ENCODE measurements at regions not wholly inside any gene's neighbourhood (a gene's known extent, or its start where the extent isn't known, plus 50 kb on each side); places are given as distances from the start of the nearest gene placed in this dataset.
"Not testable (repeated sequence)": the region's sequence is repeated elsewhere in the genome, so short reads cannot be mapped to it uniquely, and the experiment has no call there.

DNA sequence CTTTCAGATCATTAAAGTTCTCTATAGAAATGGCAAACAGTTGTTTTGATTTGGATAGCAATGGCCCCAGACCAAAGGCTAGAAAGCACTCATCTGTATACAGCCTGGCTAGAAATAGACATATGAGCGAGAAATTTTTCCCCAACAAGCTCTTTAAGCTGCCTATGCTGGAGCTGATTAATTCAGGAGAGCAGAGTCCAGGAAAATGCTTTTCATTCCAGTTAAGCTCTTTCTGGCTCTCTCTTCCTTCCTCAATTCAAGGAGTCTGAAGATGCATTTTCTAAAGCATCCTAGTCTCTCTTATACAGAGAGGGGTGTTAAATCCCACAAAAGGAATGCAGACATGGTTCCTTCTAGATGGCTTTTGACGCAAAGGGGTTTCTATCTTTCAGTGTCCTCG is 141.7 kb upstream of the RAI2 start:
- DNase-seq: no peak

DNA sequence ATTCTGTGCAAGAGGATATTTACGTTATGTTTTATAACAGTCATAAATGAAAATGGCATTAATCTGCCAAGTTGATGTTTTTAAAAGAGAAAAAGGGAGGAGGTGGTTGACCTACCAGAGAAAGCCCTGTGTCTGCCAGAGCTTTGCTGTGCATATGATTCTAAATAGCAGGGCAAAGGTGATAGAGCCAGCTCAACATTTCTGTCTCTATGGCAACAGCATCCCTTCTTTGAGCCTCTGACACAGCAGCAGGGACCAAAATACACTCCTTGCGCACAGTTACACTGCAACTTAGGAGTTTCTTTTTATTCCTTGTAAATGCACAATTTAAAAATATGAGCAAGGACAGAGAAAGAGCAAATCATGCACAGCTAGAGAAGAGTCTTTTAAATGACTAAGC is 133.3 kb upstream of the RAI2 start:
- DNase-seq: no peak

DNA sequence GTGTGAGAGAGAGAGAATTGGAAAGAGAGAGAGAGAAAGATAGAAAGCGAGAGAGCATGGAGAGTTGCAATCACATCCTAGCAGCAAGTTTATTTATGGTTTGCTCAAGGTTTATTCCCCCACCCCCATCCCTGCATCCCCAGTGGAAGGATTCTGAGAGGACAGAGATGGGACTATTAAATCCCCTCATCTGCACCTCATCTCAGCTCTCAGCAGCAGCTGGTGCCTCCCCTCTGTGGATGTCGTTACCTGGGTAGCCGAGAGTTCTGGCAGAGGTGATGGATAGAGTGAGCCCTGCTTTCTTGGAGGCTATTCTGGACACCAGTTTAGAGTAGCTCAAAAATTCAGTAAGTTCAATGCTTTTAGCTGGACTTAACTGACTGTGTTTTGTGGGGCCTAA is 132.0 kb upstream of the RAI2 start:
- DNase-seq: no peak

DNA sequence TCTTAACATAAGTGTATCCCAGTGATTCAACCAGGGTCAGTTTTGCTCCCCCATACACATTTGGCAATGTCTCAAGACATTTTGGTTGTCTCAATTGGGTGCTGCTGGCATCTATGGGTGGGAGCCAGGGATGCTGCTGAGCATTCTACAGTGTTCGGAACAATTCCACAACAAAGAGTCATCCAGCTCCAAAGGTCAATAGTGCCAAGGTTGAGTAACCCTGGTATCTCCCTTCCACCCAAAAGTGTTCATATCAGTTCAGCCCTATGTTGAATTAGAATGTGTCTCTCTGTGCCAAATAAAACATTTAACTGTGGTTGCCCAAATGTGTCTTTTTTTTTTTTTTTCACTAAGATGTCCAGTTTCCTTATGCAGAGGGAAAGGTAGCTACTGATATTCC is 129.4 kb upstream of the RAI2 start:
- DNase-seq: peak; percentile 0

DNA sequence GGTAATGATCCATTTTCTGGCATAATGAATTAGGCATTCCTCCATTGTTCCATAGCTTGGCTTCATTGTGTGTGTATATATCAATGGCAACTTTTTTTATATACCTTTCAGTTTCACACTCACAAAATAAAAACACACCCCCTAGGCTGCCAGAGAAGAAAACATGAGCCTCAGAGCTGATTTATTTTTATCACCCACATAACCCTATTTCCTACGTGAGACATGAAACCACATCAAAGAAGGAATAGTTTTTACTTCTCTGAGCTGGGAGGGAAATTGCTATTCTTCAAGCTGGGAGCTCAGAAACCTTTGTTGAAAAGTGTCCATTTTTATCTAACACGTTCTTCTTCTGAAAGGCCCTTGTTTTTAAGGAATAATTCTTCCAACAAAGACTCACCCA is 126.7 kb upstream of the RAI2 start:
- DNase-seq: no peak

DNA sequence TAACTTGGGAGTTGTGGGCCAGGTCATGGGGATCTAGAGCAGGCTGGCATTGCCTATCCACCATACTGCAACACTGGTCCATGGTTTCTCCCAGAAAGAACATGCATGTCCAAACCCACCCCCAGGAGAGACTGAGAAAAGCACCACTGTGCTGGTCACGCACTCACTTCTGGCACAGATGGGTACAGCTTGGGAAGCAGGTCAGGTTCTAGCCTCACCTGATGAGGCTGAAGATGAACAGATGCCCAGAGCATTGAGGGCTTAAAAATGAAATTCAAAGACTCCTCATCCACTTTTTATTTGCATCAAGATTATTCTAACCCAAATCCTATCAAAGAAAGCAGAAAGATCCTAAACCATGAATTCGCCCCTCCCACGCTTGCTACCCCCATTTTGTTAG is 125.9 kb upstream of the RAI2 start:
- no peak for DNase-seq

DNA sequence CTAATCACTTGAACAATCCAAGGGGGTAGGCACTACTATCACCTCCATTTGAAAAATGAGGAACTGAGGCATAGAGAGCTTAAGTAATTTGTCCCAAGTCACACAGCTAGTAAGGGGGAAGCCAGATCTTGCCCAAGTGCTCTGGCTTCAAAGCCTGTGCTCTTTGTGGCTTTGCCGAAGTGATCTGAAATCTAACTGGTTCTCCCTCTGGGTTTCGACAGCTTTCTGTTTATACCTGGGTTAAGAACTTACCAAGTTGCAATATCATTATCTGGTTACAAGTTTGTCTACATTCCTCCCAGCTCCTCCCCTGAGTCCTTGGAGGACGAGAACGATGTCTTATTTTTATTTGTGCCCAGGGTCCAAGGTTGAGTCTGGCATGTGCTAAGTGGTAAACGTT is 125.3 kb upstream of the RAI2 start:
- no peak for DNase-seq

DNA sequence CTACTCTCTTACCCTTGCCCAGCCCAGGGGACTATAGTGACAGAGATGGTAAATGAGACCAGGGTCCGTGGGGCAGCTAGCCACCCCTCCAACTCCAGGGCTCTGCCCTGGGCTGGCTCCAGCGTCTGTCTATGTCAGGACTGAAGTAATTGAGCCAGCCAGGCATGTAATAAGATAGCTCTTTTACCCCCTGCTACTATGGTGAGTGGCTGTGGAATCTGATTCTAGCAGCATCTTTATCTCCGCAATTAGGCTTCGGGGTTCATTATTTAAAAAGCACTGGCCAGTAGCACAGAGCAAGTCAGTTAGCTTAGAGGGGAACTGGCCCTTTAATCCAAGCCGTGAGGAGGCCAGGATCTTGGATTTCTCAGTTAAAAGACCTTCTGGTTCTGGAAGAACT is 123.3 kb upstream of the RAI2 start:
- DNase-seq: no peak

DNA sequence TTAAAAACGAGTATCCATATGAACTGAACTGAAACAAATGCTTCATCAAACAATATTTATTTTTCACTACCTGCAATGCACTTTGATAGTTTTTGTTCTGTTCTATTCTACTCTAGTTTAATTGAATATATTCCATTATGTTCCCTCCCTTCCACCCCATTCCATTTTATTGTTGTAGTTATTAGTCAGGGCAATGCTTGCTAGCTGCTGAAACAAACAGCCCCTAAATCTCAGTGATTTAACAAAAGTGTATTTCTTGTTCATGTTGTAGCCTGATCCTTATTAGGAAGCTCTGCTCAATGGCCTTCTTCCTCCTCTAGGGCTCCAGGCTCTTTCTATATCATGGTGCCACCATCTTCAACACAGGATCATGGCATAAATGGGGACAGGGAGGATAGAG is 122.3 kb upstream of the RAI2 start:
- no peak for DNase-seq

DNA sequence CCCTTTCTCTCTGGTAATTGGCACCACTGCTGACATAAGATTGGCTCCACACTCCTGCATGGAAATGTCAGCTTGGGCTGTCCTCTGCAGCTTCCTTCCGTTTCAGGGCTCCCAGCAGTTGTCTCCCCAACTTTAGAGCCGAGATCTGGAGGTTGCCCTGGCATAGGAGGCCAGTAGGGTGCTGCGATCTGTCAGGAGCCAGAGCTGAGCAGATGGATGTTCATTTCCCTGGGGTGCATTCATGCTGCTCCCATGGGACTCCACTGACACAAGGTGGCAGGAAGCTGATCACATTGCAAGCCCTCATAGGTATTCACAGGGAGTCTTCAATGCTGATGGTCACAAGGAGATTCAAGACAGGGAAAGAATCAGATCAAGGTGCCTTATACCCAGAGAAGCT is 116.6 kb upstream of the RAI2 start:
- DNase-seq: no peak

DNA sequence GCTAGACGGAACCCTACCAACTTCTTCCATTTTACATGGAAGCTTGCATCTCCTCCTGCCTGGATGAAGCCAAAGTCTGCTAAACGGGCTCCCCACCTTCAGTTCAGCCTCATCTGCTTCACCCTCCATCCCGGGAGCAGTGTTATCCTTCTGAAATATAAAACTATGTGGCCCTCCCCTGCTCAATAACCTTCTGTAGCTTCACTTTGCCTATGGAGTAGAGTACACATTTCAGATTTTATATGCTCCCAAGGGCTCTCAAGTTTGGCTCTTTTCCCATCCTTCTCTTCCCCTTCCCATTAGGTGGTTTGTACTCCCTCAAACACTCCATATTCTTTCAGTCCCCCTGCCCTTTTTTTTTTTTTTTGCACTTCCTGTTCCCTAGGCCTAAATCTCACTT is 115.9 kb upstream of the RAI2 start:
- DNase-seq: no peak

DNA sequence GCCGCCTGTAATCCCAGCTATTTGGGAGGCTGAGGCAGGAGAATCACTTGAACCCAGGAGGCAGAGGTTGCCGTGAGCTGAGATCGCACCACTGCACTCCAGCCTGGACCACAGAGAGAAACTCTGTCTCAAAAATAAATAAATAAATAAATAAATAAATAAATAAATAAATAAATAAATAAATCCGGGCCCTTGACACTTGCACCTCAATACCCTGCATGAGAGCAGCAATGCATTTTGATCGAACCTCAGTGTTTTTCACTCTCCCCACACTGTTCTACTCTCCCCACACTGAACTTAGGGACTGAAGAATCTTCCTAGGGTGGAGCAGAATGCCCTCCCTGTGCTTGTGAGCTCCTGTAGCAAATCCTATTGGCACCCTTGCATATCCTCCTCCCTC is 114.3 kb upstream of the RAI2 start:
- DNase-seq: not testable (repeated sequence)

DNA sequence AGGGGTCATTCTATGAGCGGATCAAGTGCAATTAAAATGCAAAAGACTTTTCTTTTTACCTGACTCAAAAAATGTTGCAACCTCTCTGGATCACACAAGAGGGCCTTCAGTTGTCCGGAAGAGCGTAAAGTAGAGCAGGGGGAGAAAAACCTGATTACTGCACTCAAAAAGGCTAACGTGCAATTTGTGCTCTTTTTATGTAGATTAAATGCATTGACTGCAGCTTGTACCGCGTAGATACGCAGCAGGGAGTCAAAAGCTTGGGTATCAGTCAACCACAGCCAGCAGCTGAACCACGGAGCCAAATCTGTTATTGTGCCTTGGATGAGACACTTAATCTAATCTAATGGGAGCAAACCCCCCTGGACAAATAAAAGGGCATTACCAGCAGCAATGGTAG is 107.3 kb upstream of the RAI2 start:
- DNase-seq: no peak

DNA sequence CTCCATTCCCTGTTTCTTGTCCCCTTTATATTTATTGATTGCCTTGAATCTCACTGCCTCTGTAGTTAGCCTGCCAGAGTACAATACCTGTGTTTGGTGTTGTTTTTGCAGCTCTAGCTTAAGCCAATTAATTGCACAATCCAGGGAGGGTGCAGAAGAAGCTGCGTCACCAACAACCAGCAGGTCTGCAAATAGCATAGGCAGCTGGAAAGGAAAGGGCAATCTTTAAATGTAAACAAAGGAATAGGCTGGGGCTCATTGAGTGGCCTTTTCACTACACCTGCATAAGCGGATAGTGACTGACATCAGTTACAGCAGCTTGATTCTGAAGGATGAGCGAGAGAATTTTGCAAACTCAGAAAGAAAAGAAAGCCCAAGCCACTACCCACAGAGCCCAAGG is 106.8 kb upstream of the RAI2 start:
- no peak for DNase-seq

DNA sequence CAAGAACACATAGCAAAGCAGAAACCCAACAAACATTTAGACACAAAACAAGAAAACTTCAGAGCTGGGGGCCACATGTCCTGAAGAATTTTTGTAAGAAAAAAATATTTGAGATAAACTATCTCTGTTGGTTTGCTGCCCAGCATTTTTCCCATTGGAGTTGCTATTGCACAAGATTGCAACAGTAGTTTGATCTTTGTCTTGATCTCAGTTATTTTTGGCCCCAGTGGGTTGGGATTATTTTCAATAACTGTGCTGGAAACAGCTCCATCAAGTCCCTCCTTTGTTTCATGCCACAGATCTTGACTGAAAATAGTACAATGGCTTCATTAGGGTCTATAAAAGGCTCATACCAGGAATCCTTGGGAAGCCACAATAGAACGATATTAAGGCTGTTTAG is 103.8 kb upstream of the RAI2 start:
- no peak for DNase-seq

DNA sequence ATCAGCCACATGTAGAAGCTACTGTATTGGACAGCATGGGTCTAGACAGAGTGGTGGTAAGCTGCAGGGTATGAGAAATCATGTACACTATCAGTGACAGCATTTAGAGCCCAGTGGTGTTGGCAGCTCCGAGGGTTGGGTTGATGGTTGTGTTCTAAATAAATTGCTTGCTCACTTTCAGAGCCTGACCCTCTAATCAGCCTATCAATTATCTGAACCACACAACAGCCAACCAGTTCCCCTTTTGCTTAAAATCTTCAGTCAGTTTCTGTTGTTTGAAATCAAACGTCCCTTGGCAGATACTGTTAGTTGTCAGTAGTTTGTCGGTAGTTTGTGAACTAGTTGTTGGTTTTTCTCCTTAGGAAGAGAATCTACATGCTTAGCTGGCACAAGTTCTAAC is 99.8 kb upstream of the RAI2 start:
- DNase-seq: no peak

DNA sequence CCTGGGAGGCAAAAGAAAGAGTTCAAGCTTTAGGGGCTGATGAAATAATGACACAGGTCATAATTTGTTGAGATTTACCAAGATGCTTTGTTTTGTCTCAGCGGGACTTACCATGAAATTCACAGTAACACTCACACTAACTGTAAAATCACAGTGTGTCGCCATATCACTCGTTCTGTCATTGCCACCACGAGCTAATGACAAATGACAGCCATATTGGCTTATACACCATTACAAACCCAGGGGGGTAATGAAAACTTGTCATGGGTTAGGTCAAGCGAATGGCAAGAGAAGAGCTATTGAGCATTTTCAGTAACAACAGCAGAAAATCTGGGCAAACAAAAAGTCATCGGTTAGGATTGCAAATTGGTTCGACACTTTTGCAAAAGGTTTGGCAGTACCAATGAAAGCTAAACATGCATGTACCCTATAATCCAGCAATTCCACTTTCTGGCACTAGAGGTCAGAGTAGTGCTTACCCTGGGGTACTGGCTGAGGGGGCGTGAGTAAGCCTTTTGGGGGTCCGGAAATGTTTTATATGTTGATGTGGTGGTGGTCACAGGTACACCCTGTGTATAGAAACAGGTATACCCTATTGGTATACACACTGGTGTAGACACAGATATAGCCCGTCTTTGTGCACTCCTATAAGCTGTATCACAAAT is 83.9 kb upstream of the RAI2 start:
- peak; percentile 2 for DNase-seq

DNA sequence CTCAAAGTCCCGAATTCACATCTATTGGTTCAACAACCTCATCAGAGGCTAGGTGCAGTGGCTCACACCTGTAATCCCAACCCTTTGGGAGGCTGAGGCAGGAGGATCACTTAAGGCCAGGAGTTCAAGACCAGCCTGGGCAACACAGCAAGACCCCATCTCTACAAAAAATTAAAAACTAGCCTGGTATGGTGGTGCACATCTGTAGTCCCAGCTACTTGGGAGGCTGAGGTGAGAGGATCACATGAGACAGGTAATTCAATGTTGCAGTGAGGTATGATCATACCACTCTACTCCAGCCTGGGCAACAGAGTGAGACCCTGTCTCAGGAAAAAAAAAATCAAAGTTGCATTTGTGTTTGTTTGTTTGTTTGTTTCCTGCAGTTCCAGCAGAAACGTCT is 80.1 kb upstream of the RAI2 start:
- not testable (repeated sequence) for DNase-seq

DNA sequence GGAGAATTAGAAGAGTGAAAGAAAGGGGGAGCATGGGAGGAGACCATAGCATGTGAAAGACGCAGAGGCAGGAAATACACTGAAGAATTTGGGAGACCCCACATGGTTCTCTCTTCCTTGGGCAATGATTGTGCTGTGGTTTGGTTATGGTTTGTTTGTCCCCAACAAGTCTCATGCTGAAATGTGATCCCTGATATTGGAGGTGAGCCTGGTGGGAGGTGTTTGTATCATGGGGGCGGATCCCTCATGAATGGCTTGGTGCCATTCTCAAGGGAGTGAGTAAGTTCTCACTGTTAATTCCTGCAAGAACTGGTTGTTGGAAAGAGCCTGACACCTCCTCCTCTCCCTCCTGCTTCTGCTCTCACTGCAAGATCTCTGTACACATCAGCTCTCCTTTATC is 78.6 kb upstream of the RAI2 start:
- DNase-seq: no peak

DNA sequence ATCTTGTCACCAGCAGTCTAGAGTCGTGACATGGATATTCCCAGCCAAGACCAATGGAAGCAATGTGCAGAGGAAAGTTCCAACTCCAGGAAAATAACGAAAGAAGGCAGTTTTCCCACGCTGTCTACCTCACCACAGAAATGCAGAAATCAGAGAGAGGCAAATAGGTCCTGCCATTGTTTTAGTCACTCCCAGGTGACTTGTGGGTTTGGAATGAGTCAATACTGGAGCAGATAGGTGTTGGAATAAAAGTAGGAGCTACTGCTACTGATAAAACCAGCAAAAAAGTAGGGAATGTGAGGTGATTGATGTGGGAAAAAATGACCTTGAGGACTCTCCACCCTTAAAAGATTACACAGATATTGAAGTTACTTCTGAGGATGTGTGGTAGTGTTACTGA is 72.8 kb upstream of the RAI2 start:
- no peak for DNase-seq

DNA sequence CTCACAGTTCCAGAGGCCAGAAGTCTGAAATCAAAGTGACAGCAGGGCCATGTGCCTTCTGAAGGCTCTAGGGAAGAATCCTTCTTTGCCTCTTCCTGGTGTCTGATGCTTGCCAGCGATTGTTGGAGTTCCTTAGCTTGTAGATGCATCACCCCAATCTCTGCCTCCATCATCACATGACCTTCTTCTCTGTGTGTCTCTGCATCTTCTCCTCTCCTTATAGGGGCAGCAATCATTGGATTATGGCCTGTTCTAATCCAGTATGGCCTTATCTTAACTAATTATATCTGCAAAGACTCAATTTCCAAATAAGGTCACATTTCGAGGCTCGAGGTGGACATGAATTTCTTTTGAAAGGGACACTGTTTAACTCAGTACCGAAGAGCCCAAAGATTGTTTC is 71.7 kb upstream of the RAI2 start:
- DNase-seq: no peak

DNA sequence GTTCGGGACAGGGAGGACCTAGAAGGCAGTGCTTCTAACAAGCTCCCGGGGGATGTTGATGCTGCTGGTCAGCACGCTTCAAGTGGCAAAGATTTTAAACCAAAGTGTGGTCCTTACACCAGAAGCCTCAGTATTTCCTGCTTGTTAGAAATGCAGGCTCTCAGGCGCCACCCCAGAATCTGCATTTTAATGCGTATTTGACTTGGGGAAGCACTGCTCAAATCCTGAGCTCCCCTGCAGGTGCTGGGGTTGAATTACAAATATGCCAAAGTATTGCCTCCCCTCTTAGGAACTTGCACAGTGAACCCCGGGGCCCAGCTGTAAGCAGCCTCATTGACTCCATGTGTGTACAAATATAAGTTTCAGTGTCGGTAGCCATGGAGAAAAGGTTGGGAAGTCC is 70.8 kb upstream of the RAI2 start:
- no peak for DNase-seq

DNA sequence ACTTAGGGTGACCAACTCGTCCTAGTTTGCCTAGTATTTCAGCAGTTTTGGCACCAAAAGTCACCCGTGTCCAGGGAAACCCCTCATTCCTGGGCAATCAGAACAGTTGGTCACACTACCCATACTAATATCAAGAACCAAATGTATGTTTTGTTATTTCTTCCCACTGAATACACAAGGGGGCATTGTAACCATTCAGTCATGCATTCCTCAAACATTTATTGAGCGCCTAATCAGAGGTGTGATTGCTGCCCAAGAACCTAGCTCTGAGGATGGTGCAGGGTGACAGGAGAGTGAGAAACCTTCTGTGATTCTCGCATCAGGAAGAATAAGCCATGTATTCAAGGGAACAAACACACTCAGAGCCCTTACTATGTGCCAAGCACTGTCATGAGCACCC is 69.8 kb upstream of the RAI2 start:
- DNase-seq: no peak

DNA sequence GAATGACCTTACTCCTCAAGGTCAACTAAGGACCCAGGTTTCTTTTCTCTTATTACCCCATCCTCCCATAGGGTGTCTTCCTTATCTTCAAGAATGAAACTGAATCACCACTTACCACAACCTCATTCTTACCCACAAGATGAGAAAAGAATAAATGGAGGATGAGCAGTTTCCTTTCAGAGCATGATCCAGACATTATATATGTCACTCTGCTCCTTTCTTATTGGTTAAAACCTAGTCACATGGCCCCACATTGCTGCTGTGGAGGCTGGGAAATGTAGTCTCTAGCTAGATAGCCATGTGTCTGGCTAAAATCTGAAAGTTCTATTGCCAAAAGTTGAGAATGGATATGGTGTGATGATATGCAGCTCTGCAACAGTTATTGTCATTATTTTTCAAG is 62.4 kb upstream of the RAI2 start:
- peak; percentile 0 for DNase-seq

DNA sequence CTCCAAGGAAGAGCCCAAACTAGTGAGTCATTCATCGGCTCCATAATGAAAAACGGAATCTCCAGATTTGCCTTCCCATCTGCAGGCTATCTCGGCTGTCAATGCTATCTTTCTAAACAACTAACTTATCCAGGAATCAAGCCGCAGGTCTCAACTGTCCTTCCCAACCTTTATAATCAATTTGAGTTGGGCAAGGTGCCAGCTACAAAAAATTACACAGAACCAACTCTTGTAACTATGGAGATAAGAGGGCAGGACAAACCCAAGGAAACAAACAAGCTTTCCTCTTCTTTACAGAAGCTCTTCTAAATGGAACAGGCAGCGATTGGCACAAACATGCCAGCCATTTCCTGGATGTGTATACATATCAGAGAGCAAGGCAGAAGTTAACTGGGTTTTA is 61.2 kb upstream of the RAI2 start:
- no peak for DNase-seq

DNA sequence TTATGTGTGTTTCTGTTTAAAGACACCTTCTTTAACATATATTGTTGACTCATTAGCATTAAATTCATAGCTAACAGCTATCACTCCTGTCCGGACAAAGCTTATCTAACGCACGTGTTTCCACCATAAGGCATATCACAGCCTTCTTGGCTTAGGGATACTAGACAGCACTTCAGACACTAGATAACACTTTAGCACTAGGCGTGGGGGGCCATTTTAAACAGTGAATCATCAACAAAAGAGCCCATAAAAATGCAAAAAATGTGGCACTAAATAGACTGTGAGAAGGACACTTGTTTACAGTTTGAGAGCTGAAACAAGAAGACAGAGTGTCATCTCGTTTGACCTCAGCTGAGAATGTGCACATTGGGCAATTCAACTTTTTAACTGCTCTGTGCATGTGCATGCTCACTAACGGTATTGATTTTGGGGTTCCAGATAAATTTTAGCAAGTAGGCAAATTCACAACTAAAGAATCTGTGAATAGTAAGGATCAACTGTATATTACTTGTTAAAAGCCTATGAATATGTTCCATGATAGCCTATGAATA is 58.9 kb upstream of the RAI2 start:
- DNase-seq: peak; percentile 1
